ENCODE measurements at regions not wholly inside any gene's neighbourhood (a gene's known extent, or its start where the extent isn't known, plus 50 kb on each side); places are given as distances from the start of the nearest gene placed in this dataset.

DNA sequence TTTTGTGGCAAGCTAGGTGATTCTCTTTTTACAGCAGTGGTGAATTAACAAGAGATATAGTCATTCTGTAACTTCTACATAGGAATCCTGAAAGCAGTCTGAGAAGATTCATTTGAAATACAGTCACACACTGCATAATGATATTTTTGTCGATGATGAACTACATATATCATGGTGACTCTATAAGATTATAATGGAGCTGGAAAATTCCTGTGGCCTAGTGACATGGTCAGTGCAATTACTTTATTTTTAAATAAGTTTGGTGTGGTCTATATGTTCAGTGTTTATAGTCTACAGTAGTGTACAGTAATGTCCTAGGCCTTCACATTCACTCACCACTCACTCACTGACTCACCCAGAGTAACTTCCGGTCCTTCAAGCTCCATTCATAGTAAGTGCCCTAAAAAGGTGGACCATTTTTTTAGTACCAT is 511.4 kb upstream of the MCTP2 start:
- DNase-seq (ENCODE audit: low read depth, low spot score) (no peak), ATAC-seq (no peak)
- Histone ChIP-seq H3K9me2 (ENCODE audit: insufficient read depth) (no peaks in the 10 kb centered on the region), H3K79me2 (ENCODE audit: insufficient read depth, low read length) (no peaks in the 10 kb centered on the region), H3K9me3 (ENCODE audit: control insufficient read depth in 1 of 2, insufficient read depth in 1 of 2, low read depth in 1 of 2, low read length in 2 of 2) (peaks cover 0 to 5% of the 10 kb centered on the region in 2 experiments; a peak in 2 of 4 replicates), H3K27me3 (ENCODE audit: insufficient read depth, low read length) (no peaks in the 10 kb centered on the region), H3K36me3 (ENCODE audit: control insufficient read depth in 1 of 2, insufficient read depth in 2 of 2, low read length in 2 of 2) (no peaks in the 10 kb centered on the region), H3K4me1 (ENCODE audit: control insufficient read depth in 1 of 2, insufficient read depth in 2 of 2, low read length in 2 of 2) (no peaks in the 10 kb centered on the region), H3K27ac (ENCODE audit: low read depth, low read length) (no peak overlapping the region), H3K4me2 (ENCODE audit: low read length) (no peak overlapping the region), H2AFZ (ENCODE audit: low read depth, low read length, poor library complexity, severe bottlenecking) (no peak overlapping the region), H3K4me3 (replicated peaks in 1 of 2; ENCODE audit: low read depth in 1 of 2, low read length in 2 of 2) (no peak overlapping the region), H4K20me1 (ENCODE audit: insufficient read depth) (no peaks in the 10 kb centered on the region), H3K9ac (ENCODE audit: low read length) (no peak overlapping the region)
- ChIA-PET CTCF (no interaction called here), RAD21 (ENCODE audit: low non-redundant PET in 1 of 2, low total read pairs in 2 of 2, uncharacterized antibody in 2 of 2, unreplicated experiment in 2 of 2) (no interaction called here), POLR2A (no interaction called here)
- TF ChIP-seq, protein P1, sequence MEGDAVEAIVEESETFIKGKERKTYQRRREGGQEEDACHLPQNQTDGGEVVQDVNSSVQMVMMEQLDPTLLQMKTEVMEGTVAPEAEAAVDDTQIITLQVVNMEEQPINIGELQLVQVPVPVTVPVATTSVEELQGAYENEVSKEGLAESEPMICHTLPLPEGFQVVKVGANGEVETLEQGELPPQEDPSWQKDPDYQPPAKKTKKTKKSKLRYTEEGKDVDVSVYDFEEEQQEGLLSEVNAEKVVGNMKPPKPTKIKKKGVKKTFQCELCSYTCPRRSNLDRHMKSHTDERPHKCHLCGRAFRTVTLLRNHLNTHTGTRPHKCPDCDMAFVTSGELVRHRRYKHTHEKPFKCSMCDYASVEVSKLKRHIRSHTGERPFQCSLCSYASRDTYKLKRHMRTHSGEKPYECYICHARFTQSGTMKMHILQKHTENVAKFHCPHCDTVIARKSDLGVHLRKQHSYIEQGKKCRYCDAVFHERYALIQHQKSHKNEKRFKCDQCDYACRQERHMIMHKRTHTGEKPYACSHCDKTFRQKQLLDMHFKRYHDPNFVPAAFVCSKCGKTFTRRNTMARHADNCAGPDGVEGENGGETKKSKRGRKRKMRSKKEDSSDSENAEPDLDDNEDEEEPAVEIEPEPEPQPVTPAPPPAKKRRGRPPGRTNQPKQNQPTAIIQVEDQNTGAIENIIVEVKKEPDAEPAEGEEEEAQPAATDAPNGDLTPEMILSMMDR (IDR thresholded peaks at IDR 0.05 in 2 of 3, conservative IDR thresholded peaks at IDR 0.05 in 1 of 3; ENCODE audit: borderline replicate concordance in 1 of 3, insufficient read depth in 1 of 3, low read depth in 2 of 3, low read length in 2 of 3), result no peak
- TF ChIP-seq CEBPB (IDR thresholded peaks at IDR 0.05; ENCODE audit: low read depth) (no peak), TCF7L2 (IDR thresholded peaks at IDR 0.05; ENCODE audit: borderline replicate concordance, extremely low read depth, insufficient read depth, insufficient read length) (no peak), EZH2 (IDR thresholded peaks at IDR 0.05) (no peak), ZFX (IDR thresholded peaks at IDR 0.05) (no peak), SIN3A (IDR thresholded peaks at IDR 0.05; ENCODE audit: low read depth) (no peak), ELF1 (IDR thresholded peaks at IDR 0.05; ENCODE audit: borderline replicate concordance, low read depth) (no peak), ZNF274 (IDR thresholded peaks at IDR 0.05; ENCODE audit: low read depth, low read length) (no peak), FOSL1 (IDR thresholded peaks at IDR 0.05; ENCODE audit: low read depth) (no peak), EGR1 (IDR thresholded peaks at IDR 0.05; ENCODE audit: low read depth) (no peak), SRF (IDR thresholded peaks at IDR 0.05; ENCODE audit: low read depth) (no peak), EZH2phosphoT487 (IDR thresholded peaks at IDR 0.05; ENCODE audit: borderline replicate concordance) (no peak), POLR2AphosphoS5 (IDR thresholded peaks at IDR 0.05; ENCODE audit: low read depth, low read length) (no peak)
- TF ChIP-seq, protein P2, sequence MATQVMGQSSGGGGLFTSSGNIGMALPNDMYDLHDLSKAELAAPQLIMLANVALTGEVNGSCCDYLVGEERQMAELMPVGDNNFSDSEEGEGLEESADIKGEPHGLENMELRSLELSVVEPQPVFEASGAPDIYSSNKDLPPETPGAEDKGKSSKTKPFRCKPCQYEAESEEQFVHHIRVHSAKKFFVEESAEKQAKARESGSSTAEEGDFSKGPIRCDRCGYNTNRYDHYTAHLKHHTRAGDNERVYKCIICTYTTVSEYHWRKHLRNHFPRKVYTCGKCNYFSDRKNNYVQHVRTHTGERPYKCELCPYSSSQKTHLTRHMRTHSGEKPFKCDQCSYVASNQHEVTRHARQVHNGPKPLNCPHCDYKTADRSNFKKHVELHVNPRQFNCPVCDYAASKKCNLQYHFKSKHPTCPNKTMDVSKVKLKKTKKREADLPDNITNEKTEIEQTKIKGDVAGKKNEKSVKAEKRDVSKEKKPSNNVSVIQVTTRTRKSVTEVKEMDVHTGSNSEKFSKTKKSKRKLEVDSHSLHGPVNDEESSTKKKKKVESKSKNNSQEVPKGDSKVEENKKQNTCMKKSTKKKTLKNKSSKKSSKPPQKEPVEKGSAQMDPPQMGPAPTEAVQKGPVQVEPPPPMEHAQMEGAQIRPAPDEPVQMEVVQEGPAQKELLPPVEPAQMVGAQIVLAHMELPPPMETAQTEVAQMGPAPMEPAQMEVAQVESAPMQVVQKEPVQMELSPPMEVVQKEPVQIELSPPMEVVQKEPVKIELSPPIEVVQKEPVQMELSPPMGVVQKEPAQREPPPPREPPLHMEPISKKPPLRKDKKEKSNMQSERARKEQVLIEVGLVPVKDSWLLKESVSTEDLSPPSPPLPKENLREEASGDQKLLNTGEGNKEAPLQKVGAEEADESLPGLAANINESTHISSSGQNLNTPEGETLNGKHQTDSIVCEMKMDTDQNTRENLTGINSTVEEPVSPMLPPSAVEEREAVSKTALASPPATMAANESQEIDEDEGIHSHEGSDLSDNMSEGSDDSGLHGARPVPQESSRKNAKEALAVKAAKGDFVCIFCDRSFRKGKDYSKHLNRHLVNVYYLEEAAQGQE (IDR thresholded peaks at IDR 0.05; ENCODE audit: low read depth), result no peak
- TF ChIP-seq, protein P3, sequence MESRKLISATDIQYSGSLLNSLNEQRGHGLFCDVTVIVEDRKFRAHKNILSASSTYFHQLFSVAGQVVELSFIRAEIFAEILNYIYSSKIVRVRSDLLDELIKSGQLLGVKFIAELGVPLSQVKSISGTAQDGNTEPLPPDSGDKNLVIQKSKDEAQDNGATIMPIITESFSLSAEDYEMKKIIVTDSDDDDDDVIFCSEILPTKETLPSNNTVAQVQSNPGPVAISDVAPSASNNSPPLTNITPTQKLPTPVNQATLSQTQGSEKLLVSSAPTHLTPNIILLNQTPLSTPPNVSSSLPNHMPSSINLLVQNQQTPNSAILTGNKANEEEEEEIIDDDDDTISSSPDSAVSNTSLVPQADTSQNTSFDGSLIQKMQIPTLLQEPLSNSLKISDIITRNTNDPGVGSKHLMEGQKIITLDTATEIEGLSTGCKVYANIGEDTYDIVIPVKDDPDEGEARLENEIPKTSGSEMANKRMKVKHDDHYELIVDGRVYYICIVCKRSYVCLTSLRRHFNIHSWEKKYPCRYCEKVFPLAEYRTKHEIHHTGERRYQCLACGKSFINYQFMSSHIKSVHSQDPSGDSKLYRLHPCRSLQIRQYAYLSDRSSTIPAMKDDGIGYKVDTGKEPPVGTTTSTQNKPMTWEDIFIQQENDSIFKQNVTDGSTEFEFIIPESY (IDR thresholded peaks at IDR 0.05; ENCODE audit: extremely low read depth, insufficient replicate concordance, low read length), result no peak
- TF ChIP-seq, protein P4, sequence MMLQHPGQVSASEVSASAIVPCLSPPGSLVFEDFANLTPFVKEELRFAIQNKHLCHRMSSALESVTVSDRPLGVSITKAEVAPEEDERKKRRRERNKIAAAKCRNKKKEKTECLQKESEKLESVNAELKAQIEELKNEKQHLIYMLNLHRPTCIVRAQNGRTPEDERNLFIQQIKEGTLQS (IDR thresholded peaks at IDR 0.05), result no peak
- no TSS peak for BruUV-seq (replicated peaks)
- intact Hi-C loops (cut with micrococcal nuclease), result no loop called here
